ENCODE measurements at regions not wholly inside any gene's neighbourhood (a gene's known extent, or its start where the extent isn't known, plus 50 kb on each side); places are given as distances from the start of the nearest gene placed in this dataset.

- no peak for TF ChIP-seq CTCF (IDR thresholded peaks at IDR 0.05)
- TF ChIP-seq POLR2A (IDR thresholded peaks at IDR 0.05) = no peak
- no peak for TF ChIP-seq EP300 (IDR thresholded peaks at IDR 0.05)
- TF ChIP-seq POLR2AphosphoS5 (IDR thresholded peaks at IDR 0.05) = no peak
Observed at GRCh38 chr7:106986450-106986977, 58.0 kb upstream of the PRKAR2B start.
